A549 (cell line): ENCODE measurements at regions not wholly inside any gene's neighbourhood (a gene's known extent, or its start where the extent isn't known, plus 50 kb on each side); places are given as distances from the start of the nearest gene placed in this dataset.

ENCODE experiments used
- CHD2 ChIP-seq: fragments of 150-350 bp; IDR thresholded peaks from 2 replicates; pipeline ENCODE4 v1.6.1; 2014; ENCODE audit warnings: low read length; ENCODE audit not compliant: partially characterized antibody
- CTCF ChIP-seq: fragments of >200 bp; sonication (Bioruptor Twin); formaldehyde crosslinking; IDR thresholded peaks from 3 replicates; pipeline ENCODE4 v1.5.1; 2016
- FOSL2 ChIP-seq, 2 experiments: fragments of 450-650 bp in 1 of 2; fragments of >200 bp in 1 of 2; sonication (Bioruptor Twin) in 1 of 2; formaldehyde crosslinking; IDR thresholded peaks; 2 replicates each; pipeline versions ENCODE4 v1.5.0 to v1.6.1; 2016 to 2020; ENCODE audit warnings: mild to moderate bottlenecking in 1 of 2, moderate library complexity in 1 of 2
- POLR2A ChIP-seq: IDR thresholded peaks from 2 replicates; pipeline ENCODE4 v1.6.1; 2012; ENCODE audit warnings: mild to moderate bottlenecking, low read length
- REST ChIP-seq: fragments of 200-600 bp; sonication (generic); IDR thresholded peaks from 2 replicates; pipeline ENCODE4 v1.6.1; 2016; ENCODE audit warnings: antibody characterized with exemption, mild to moderate bottlenecking, moderate library complexity
- RFX5 ChIP-seq: fragments of 450-650 bp; IDR thresholded peaks from 2 replicates; pipeline ENCODE4 v1.7.1; 2014; ENCODE audit warnings: antibody characterized with exemption, mild to moderate bottlenecking, moderate library complexity
- SMC3 ChIP-seq: fragments of >200 bp; sonication (Bioruptor Twin); formaldehyde crosslinking; IDR thresholded peaks from 3 replicates; pipeline ENCODE4 v1.6.1; 2018; ENCODE audit warnings: inconsistent platforms
- USF2 ChIP-seq: fragments of 450-650 bp; IDR thresholded peaks from 2 replicates; pipeline ENCODE4 v1.6.1; 2014; ENCODE audit warnings: antibody characterized with exemption

GRCh38 chr1:222329493-222330045, 218.3 kb downstream of the HHIPL2 start:
- TF ChIP-seq POLR2A (no peak), SMC3 (no peak), USF2 (no peak), CTCF (no peak), CHD2 (no peak), RFX5 (no peak), REST (no peak), FOSL2 (IDR thresholded peaks at IDR 0.05) (no peak), FOSL2 (CRISPR knock-in tag; IDR thresholded peaks at IDR 0.05) (no peak)
